ENCODE measurements at regions not wholly inside any gene's neighbourhood (a gene's known extent, or its start where the extent isn't known, plus 50 kb on each side); places are given as distances from the start of the nearest gene placed in this dataset.

GRCh38 chr5:10842823-10843222 lies 81.8 kb upstream of the DAP start:
- no peak for DNase-seq

GRCh38 chr5:10839916-10840599 lies 79.0 kb upstream of the DAP start:
- no peak for DNase-seq

GRCh38 chr5:10839118-10839517 lies 78.1 kb upstream of the DAP start:
- no peak for DNase-seq

GRCh38 chr5:10838038-10838437 lies 77.0 kb upstream of the DAP start:
- DNase-seq, result no peak

GRCh38 chr5:10836986-10837385 lies 76.0 kb upstream of the DAP start:
- no peak for DNase-seq

- no peak for DNase-seq
Measured at GRCh38 chr5:10834695-10835094, 73.7 kb upstream of the DAP start.

GRCh38 chr5:10832987-10833386 lies 72.0 kb upstream of the DAP start:
- DNase-seq, result no peak

- no peak for DNase-seq
Measured at GRCh38 chr5:10832421-10832820, 71.4 kb upstream of the DAP start.

GRCh38 chr5:10831419-10831818 lies 70.4 kb upstream of the DAP start:
- no peak for DNase-seq

- DNase-seq, result no peak
Measured at GRCh38 chr5:10828241-10828640, 67.2 kb upstream of the DAP start.

GRCh38 chr5:10827571-10827970 lies 66.5 kb upstream of the DAP start:
- no peak for DNase-seq

GRCh38 chr5:10826971-10827370 lies 65.9 kb upstream of the DAP start:
- no peak for DNase-seq

GRCh38 chr5:10825897-10826644 lies 65.0 kb upstream of the DAP start:
- DNase-seq, result no peak

- no peak for DNase-seq
Measured at GRCh38 chr5:10812218-10812617, 51.2 kb upstream of the DAP start.

All from retina (tissue), 1 donor.